ENCODE measurements at regions not wholly inside any gene's neighbourhood (a gene's known extent, or its start where the extent isn't known, plus 50 kb on each side); places are given as distances from the start of the nearest gene placed in this dataset.
"Not testable (repeated sequence)": the region's sequence is repeated elsewhere in the genome, so short reads cannot be mapped to it uniquely, and the experiment has no call there.

DNA sequence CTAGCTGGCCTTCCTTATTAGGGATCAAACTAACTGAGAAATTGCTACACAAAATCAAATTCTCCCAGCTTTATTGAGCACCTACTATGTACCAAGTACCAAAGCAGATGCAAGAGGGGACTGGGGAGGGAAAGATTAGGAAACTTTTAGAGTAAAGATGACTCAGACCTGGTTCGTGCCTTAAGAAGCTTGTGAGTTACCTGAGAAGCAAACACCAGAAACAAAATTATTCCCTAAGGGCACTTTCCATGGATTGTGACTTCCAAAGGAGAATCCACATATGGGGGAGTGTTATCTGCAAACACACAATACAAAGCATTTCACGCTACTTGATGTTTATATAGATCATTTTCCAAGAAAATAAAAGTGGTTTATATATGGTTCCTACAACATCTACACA lies 326.9 kb upstream of the HNRNPA3 start:
- no peak for DNase-seq

GRCh38 chr2:176891105-176891504 lies 321.5 kb upstream of the HNRNPA3 start:
- DNase-seq: no peak

DNA sequence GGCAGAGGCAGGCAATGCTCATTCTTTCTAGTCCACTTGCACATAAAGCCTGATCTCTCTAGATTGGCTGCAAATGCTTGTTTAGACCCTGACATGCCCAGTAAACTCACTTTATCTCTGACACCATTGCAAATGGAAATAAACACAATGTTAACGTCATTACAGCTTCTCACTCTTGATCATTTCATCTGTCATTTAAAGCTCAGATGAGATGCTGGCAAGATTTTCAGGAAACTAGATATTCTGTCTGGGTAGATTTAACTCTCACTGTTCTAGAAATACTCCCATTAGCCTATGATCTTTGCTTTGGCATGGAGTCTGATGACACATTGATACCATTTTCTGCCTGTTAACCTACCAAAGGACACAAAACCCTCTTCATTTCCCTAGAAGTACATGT lies 320.7 kb upstream of the HNRNPA3 start:
- no peak for DNase-seq

DNA sequence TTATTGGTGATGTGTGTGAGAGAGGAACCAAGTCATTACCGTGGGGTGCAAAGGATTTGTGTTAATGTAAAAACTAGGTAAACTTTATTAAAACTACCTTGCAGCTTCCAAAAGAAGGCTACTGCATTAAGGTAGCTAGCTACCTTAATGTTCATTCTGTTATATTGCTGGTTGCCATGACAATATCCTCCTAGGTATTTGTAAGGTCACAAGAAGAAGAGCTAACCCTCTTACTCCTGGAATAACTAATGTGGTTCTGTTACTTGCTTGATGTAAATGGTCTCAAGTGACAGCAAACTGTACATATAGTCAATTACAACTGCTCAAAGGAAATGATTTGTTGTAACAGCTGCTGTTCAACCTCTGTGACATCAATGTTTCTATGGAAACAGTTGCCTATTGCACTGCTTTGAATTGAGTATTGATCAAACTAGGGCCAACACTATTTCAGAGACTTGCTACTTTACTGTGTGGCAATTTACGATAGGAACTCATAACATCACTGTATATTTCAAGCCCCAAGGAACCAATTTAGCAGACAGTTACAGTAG lies 319.8 kb upstream of the HNRNPA3 start:
- no peak for DNase-seq

GRCh38 chr2:176895158-176895557 lies 317.4 kb upstream of the HNRNPA3 start:
- no peak for DNase-seq

DNA sequence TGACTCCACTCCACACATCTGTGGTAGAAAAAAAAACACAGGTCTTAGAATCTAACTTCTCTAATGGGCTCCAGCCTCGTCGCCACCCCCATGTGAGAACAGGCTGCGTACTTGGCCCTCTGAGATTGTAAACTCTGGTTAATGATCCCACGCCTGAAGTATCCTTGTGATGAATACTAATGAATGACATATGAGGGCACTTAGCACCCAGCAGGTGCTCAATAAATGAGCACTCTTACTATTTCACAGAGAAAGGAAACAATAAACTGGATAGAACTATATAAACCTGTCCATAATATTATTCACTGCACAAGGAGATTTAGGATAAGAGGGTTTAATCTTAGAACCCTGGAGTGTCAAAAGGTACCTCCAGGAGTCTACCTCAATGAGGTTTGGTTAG lies 310.1 kb upstream of the HNRNPA3 start:
- no peak for DNase-seq

DNA sequence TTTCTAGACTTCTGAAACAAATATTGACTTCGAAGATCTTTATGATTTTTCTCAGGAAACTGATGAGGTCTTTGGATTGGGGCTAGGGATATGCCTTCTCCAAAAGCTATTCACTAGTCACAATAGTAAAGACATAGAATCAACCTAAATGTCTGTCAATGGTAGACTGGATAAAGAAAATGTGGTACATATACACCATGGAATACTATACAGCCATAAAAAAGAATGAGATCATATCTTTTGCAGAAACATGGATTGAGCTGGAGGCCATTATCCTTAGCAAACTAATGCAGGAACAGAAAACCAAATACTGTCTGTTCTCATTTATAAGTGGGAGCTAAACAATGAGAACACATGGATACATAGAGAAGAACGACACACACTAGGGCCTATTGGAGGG lies 308.5 kb upstream of the HNRNPA3 start:
- not testable (repeated sequence) for DNase-seq

DNA sequence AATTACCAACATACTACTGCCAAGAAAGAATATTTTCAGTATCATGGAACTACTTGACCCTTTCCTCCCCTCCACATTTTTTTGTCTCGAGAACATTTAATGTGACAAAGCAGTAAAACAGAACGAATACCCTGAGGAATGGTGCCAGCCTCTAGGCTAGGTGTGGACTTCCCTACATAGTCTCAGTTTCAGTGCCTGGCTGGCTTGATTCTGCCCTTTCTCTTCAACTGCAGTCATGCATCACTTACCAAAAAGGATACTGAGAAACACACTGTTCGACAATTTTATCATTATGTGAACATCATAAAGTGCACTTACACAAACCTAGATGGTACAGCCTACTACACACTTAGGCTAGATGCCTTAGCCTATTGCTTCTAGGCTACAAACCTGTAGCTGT lies 305.3 kb upstream of the HNRNPA3 start:
- no peak for DNase-seq

GRCh38 chr2:176910828-176911227 lies 301.8 kb upstream of the HNRNPA3 start:
- DNase-seq: no peak

DNA sequence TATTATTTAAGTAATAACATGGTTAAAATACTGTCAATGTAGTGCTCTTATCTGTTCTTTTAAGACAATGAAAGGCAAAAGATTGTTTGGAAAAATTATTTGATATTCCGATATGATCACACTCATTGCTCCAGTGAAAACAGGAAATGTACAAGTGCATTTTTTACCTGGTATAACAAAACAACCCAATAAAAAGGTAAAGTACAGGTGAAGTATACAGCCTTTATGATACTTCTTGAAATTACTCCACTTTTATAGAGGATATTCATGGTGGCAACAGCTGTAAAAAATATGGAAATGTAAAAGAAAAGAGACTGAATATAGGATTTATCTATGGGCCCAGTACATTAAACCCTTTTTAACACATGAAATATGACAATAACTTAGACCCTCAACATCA lies 298.6 kb upstream of the HNRNPA3 start:
- no peak for DNase-seq

DNA sequence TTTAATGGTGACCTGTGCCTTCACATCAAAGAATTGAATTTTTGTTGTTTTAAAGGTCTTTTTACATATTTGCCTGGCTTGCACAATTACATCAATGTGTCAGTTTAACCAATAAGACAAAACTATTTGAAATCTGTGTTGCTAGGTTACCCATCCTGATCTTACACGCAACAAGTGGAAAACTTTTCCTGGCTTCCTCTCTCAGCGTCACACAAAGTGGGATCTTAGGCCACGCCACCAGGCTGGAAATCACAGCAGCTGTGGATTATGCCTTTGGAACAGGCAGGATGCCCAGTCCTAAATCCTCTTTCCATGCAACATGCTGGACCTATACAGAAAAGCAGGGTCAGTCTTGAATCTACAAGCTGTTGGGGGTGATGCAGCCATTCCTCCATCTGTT lies 298.2 kb upstream of the HNRNPA3 start:
- no peak for DNase-seq

GRCh38 chr2:176922545-176922944 lies 290.0 kb upstream of the HNRNPA3 start:
- DNase-seq: not testable (repeated sequence)

DNA sequence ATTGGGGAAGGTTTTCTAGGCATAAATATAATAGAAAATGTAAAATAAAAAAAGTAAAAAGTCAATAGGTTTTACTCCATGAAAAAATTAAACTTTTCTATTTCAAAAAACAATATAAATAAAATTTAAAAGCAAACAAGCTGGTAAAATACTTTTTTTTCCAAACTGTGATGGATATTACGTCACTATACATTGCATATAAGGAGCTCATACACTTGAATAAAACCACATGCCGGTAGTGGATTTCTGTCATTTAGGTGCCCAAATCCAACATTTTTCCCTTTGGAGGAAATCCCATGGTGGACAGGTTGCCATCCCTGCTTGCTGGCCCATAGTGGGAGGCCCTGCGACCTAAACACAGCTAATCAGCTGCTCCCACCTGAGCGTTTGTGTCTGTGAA lies 289.4 kb upstream of the HNRNPA3 start:
- DNase-seq: no peak

- no peak for DNase-seq
Observed at GRCh38 chr2:176924909-176925534, 287.6 kb upstream of the HNRNPA3 start.

GRCh38 chr2:176926453-176926852 lies 286.1 kb upstream of the HNRNPA3 start:
- no peak for DNase-seq

- DNase-seq: not testable (repeated sequence)
Observed at GRCh38 chr2:176929387-176929786, 283.2 kb upstream of the HNRNPA3 start.

GRCh38 chr2:176931588-176932563 lies 280.7 kb upstream of the HNRNPA3 start:
- DNase-seq: peak; percentile 57

DNA sequence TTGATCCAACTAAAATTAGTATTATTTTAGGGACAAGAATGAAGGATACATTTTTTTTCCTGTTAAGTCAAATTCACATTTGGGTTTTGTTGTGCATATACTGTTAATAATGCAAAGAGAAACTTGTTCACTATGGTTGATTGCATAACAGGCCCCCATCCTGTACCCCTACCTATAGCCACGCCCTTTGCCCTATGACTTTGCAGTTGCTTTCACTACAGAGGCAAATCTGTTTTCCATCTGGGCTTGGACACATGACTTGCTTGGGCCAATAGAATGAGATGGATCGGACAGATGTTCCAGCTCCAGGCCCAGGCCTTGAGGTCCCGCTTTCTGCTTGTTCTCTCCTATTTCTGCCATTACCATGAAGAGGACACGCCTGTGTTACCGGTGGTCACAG lies 278.5 kb upstream of the HNRNPA3 start:
- no peak for DNase-seq

DNA sequence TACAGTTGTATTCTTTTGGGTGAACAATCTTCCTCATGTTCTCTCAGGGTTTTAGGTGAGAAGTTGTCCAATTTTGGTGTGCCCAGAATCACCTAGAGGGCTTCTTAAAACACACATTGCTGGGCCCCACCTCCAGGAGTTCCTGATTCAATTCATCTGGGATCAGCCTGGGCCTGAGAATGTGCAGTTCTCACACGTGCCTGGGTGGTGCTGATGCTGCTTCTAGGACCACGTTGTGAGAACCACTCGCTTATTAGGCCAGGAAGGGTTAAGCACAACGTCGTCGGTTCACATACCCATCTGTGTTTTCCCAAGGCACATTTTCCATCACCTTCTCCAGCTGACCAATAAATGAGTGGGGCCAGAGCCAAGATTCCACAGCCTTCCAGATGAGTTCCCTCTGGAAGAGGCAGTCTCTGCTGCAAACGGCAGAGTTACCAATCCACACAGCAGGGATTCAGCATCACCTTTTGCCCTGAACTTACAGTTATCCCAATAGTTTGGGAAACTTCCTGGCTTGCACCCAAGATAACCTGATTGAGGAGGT lies 277.7 kb upstream of the HNRNPA3 start:
- no peak for DNase-seq

DNA sequence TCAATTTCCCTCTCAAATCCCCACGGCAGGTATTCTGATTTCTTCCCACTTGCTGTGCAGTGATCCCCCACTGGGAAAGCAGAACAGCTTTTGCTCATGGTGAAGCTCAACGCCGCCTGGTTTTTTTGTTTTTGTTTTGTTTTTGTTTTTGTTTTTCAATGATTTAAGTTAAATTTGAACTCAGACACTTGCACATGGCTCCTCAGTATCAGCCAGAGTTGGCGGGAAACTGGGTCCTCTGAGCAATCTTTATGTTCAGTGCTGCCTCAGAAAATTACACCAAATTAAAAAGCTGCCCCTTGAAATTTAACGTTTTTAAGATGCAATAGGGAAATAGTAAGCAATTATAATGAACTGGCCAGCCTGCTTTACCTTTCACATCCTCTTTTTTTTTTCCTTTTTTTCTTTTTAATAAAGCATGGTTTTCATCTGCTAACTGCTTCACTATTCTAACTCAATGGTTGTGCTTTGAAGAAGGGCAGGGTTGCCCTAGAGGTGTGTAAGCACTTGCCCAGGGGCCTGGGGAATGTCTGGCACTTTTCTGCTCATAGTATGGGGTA lies 277.0 kb upstream of the HNRNPA3 start:
- DNase-seq: no peak

DNA sequence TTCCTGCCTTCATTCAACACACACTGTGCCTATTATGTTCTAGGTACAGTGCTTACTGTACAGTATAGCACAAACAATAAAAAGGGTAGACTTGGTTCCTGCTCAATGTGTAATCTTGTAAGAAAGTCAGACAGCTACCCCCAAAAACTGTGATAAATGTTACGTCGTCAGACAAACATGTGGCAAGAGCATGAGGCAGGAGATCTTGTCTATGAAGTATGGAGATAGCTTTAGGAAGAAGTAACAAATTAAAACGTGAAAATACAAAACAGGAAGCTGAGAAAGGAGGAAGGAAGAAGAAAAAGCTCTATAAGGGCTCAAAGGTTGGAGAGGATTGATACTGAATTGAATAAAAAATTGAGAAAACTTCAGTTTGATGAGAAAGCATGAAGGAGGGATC lies 276.2 kb upstream of the HNRNPA3 start:
- DNase-seq: no peak

DNA sequence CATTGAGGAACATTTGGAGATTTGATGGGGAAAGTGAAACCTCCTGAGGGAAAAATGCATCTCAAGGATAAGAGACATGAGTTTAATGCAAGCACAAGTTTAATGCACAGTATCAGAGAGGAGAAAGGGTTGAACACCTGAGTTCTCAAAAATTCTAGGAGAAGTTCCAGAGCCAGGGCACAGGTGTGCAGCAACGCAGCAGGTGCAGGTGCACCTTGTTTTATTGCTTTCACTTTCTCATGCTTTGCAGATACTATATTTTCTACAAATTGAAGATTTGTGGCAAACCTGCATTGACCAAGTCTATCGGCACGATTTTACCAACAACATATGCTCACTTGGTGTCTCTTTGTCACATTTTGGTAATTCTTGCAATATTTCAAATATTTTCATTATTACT lies 267.6 kb upstream of the HNRNPA3 start:
- no peak for DNase-seq

GRCh38 chr2:176947754-176948153 lies 264.8 kb upstream of the HNRNPA3 start:
- DNase-seq: no peak

All from CD4-positive, alpha-beta T cell treated with Interleukin-12 subunit alpha and Interleukin-12 subunit beta, for 1 hour (primary cell).